Cerebellar cortex (tissue), 1 donor: ENCODE measurements at regions not wholly inside any gene's neighbourhood (a gene's known extent, or its start where the extent isn't known, plus 50 kb on each side); places are given as distances from the start of the nearest gene placed in this dataset.
A peak's percentile ranks its signal among the peaks of the same experiment; 100 is the strongest.

Experiments
- DNase-seq: peaks from one replicate; pipeline ENCODE4 v3.0.0-alpha.2; 2015; ENCODE audit warnings: low spot score

DNA sequence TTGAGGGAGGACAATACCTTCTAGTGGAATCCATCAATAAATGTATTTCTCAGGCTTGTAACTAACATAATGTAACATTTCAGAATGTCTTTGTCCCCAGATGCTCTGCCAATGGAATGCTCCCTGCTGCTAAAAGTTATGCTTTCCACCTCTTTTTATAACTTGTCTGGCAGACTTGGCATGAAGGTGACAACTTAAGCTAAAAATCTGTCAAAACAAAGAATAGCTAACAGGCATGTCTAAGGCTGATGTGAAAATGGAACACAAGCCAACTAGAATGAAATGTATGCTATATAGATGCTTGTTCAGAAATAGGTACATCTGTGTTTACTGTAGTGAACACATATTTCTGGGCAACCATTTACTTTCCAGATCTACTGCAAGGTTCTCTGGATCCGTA lies 467.9 kb downstream of the MRPL39 start:
- DNase-seq: no peak

DNA sequence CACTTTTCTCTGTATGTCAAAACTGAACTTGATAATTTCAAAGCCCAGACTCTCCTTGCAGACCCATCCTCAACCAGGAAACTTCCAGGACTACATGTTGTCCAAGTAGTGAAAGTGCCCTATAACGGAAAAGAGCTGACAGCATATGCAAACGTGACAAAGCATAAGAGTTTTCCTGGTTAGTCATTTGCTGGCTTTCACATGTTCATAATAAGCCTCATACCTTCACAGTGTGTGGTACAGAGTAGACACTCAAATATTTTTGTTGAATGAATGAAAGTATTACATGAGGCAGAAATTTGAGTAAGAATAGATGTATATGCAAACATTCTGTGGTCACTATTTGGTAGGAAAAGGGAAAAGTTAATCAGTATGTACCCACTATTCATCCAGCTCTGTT lies 473.3 kb downstream of the MRPL39 start:
- no peak for DNase-seq

DNA sequence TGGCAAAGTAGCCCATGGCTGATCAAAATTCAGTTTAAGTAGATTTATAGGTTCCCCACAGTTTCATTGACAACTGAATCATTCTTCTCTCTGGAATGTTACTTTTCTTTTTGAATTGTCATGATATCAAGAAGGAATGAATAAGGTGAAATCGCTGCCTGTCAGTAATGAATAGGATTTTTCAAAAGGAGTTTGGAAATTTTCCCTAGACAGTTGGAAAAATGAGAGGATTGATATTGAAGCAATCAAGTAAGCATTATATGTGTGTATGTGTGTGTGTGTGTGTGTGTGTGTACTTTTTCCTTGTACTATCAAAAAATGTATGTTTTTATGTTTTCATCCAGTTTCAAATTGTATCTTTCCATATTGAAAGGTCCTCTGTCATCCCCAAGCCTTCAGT lies 479.5 kb downstream of the MRPL39 start:
- no peak for DNase-seq

DNA sequence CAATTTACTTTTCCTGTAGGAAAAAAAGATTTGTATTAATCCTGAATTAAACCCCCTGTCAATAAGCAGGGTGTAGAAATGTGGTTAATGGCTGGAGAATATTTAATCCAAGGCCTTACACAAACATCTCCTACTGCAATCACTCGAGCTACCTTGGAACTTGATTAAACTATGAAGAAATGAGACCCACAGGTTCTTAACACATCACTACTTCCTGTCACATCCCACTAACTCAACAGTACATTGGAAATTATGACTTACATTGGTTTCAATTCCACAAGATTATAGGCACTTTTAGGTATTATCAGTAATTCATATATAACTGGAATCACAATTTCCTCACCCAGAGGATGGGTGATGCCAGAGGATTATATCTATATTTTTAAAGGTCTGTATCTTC lies 480.3 kb downstream of the MRPL39 start:
- no peak for DNase-seq

DNA sequence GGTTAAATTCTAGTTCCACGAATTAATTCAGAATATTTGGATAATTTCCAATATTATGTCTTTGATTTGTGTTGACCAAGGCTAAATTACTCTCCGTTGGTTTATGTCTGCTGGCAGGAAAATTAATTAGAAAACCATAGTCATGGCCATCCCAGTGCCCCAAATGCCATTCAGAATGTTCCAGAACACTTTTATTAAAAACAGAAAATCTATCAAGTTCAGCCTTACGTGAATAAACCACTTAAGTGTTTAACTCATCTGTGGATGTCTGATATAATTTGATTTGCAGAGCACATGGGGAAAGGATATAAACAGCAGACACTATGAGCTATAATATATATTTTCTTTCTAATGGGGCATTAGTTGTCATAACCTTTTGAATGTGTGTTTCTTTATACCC lies 480.7 kb downstream of the MRPL39 start:
- no peak for DNase-seq

DNA sequence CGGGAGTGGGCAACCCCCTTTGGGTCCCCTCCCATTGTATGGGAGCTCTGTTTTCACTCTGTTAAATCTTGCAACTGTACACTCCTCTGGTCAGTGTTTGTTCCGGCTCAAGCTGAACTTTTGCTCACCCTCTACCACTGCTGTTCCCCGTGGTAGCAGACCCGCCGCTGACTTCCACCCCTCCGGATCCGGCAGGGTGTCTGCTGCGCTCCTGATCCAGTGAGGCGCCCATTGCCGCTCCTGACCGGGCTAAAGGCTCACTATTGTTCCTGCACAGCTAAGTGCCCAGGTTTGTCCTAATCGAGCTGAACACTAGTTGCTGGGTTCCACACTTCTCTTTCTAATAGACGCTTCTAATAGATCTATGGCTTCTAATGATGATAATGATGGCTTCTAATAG lies 488.6 kb downstream of the MRPL39 start:
- DNase-seq: no peak

DNA sequence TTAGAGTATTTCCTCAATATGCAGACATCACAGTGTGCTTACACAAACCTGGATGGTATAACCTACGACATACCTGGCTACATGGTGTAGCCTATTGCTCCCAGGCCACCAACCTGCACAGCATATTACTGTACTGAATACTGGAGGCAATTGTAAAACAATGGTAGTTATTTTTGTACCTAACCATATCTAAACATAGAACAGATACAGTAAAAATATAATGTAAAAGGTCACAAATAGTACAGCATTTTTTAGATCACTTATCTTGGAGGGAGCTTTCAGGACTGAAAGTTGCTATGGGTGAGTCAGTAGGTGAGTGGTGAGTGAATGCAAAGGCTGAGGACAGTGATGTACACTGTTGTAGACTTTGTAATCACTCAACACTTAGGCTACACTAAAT lies 492.3 kb downstream of the MRPL39 start:
- no peak for DNase-seq

DNA sequence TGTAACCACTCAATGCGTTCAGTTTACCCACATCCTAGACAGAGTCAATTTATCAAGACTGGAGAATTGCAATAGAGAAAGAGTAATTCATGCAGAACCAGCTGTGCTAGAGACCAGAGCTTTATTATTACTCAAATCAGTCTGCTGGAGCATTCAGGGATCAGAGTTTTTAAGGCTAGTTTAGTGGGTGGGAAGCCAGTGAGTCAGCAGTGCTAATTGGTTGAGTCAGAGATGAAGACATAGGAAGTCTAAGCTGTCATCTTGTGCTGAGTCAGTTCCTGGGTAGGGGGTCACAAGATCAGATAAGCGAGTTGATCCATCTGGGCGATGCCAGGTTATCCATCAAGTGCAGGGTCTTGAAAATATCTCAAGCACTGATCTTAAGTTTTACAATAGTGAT lies 499.6 kb downstream of the MRPL39 start:
- no peak for DNase-seq

DNA sequence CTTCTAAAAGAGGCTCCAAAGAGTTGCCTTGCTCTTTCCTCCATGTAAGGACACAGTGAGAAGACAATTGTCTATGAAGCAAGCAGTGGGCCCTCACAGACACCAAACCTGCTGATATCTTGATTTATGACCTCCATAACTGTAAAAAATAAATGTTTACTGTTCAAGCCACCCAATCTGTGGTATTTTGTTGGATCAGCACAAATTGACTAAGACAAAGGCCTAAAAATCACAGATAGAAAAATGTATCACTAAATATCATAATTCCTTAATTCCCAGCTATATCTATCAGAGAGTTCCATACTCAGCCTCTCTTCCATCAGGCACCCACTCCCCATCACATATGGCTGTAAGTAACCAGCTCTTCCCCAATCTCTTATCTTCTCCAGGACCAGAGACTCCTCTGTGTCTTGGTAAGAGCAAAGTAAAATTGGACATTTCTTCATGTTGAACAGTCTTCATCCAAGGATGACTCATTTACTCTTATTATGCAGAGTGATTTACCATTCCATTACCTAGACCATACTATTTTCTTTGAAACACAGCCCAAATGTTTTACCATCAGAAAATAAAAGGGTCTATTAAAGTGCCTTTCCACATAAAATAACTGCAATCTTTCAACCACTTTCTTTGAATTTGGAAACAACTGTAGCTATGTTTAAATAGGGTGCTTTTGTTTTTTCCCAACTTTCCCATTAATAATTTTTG lies 503.6 kb downstream of the MRPL39 start:
- no peak for DNase-seq

DNA sequence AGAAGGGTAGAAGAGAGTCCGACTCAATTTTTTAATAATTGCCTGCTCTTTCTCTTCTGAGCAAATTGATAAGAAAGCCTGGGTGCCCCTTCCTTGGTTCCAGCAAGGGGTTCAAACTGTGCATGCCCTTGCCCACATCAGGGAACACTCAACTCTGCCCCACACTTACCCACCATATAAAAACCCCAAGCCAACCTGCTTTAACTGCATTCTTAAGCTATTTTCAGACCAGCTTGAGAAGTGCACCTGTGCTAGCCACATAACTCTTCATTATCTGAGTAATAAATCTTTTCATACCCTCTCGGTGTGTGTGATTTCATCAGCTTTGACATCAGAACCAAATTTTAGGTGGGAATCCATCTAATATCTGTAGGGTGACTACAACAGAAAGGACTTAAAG lies 509.6 kb downstream of the MRPL39 start:
- DNase-seq: no peak

DNA sequence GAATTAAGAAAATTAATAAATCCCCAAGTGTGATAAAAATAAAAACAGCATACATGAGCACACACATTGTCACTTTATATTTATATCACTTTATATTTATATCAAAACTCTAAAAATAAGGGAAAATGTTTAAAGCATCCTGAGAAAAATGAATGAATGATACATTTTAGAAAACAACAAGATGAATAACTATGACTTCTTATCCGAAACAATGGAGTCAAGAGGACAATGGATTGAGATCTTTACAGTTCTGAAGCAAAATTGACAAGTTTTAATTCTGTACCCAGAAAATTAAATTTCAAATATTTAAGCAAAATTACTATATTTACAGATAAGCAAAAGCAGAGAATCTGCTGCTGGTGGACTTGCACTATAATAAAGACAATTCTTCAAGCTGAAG lies 512.6 kb downstream of the MRPL39 start:
- DNase-seq: no peak

DNA sequence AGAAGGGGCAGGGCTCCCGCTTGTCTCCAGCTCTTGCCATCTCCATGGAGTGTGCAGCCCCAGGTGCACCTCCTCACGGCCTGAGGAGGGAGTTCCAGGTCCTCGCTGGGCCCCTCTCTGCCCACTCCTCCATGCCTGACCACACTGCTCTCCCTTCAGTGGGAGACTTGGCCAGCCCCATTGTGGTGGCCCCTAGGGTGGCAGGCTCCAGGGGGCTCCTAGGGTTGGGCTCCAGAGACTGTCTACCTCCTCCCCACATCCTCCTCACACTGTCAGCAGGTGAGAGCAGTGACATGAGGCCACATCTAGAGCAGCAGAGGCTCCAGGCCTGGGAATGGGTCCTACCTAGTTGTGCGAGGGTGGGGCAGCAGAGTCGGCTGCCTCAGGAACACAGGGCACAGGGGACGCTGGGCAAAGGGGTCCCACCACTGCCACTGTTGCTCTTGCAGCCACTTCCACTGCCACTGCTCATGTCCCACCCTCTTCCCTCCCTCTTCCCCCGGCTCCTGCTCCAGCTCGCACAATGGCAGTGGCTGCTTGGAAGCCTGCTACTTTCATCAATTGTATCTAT lies 514.8 kb downstream of the MRPL39 start:
- no peak for DNase-seq

DNA sequence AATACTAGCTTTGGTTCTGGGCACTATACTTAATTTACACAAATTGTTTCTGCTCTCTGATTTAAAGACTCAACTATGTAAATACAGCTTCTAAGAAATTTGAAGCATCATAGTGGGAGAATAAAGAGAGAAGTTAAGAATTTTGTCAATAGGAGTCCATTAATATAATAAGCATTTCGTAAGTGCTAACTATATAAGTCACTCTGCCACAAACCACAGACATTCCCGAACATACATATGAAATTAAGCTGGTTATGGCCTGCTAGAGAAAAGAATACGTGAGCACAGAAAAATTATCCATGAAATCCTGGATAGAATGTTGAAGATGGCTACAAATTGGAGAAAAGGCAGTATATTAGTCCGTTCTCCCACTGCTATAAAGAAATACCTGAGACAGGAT lies 526.2 kb downstream of the MRPL39 start:
- DNase-seq: no peak

DNA sequence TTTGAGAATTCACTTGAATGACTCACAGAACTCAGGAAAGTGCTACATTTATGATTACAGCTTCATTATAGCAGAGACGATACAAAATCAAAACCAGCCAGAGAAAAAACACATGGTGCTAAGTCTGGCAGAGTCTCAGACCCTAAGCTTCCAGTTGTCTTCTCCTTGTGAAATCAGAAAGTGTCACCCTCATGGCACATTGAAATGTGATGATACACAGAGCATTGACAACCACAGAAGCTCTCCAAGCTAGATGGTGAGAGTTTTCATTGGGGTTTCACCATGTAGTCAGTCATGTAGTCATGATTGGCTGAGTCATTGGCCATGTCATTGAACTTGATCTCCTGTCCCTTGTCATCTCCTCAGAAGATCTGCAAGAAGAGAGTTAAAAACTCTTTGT lies 526.6 kb downstream of the MRPL39 start:
- no peak for DNase-seq

DNA sequence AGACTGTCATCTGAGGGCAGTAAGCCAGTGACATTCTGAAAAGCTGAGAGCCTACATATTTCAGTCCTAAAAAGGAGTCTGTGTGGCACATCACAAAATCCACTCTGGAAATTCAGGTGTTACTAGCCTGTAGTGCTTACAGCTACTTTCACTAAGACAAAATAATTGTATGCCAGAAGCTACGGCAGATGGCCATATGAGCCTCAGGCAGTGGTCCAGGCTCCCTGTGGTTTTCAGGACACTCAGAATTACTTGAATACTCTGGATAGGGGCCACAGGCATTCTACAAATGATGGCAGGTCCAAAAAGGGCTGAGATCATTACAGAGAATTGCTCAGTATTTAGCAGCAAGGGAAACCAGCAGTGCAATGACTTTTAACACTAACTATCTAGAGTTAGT lies 527.1 kb downstream of the MRPL39 start:
- DNase-seq: peak; percentile 93

DNA sequence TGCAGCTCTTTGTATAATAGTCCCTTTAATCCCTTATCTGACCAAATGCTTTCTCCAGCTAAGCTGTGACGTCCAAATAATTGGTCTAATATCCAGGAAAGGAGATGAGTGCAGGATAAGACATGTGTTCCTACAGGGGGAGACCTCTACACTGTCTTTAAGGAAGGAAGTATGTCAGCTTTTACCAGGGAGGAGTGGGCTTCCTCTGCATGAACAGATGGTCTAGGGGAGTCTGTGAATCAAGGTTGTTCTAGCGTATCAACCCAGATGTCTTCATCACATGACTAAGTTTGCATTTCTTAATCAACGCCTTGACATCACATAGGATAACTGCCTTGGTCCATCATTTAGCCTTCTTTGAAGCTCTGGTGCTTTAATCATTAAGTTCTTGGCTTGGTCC lies 528.2 kb downstream of the MRPL39 start:
- no peak for DNase-seq

DNA sequence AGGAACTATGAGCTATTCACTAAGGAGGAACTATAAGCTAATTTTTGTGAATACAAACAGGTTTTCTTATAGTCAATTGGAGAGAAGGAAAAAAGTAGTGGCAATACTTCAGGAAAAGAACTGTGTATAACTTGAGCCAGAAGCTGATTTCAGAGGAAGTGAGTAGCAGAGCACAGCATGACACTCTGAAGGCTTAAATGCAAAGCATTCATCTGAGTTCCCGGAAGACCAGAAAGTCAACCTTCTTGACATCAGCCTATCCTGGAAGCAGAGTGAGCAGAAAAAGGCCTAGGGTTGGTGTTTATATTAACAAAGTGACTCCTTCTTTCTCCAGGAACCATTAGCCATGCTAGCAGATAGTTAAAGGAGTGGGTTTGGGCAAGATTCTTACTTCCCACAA lies 545.2 kb downstream of the MRPL39 start:
- DNase-seq: no peak

DNA sequence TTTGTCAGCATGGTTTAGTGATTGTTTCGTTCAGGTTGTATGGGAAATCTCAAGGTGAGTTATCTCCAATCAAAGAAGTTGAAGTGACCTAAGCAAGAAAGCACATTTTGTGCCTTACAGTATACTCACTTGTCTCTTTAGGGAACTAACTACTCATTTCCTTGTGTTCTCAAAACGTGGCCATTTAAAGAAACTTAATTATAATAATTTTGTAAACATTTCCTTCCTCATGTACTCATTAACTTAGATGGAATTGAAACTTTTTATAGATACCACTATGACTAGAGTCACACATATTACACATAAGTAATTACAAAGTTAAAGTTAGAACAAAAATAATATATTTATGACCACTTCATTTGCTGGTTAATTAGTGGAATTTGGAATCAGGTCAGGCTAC lies 552.6 kb downstream of the MRPL39 start:
- DNase-seq: no peak

DNA sequence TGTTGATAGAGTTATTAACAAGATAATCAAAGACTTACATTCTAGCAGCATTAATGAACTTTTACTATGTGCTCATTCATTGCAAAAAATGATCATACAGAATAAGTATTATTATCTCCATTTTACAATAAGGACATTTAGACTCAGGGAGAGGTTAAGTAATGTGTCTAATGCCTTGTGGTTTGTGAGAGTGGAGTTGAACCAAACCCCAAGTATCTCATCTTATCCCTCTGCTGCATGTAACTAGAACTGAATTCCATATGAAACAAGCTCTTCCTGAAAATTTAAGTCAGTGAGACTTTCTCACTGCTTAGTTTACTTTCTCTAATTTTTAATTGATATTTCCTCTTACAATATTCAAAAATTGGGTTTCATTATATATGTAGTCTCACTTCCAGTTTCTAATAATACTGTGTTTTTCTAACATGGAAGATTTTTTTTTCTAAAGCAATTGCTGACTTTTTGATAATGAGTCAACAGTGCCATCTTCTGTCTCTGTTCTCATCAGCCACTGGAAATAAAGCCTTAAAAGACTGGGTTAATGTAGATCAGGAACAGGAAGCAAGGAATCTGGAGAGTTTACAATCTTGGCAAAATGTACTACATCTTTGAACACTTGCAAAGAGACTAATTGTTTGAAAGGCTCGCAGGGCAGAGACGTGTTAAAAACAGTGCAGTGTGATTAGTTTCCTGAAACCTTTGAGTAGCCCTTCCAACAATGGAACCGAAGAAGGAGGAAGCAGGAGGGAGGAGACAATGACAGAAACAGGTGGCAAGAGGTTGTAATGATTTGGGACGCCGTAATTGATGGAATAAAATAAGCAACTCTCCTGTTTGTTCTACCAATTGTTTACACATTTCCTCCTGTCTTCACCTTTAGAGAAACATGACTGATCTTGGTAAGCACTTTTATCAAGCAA lies 567.6 kb downstream of the MRPL39 start:
- DNase-seq: peak; percentile 11

DNA sequence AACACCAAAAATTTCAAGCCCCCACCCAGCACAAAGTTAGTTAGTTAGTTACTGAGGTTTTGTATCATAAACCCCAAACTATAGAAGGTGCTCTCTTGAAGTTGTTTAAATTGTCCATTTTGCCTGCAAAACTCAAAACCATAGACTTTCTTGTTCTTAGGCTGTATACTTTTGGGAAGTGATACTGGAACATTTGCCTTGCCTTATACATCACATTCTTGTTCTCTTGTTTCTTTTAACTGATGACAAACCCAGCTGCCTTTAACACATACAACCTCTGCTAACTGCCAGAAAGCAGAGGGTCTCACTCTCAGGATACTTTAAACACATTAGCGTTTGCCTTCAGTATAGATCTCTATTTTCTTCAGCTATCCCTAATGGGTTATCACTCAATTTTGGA lies 570.5 kb downstream of the MRPL39 start:
- DNase-seq: no peak

DNA sequence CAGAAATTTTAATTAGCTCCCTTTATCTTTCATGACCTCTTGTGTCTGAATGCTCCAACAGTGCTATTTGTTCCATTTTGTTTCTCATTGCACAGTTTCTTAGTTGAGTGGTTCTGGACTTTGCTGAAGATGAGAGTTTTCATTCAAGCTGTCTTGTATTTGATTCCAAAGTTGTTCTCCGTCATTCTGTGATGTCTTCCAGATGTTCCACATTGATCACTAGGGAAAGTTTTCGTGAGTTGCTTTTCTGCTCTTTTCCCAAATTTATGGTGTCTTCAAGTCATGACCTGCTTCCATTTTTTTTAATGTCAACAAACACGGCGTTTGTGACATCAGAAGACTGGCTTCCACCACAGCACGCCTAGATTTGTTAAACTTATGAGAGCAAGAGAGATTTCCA lies 575.5 kb downstream of the MRPL39 start:
- DNase-seq: no peak

DNA sequence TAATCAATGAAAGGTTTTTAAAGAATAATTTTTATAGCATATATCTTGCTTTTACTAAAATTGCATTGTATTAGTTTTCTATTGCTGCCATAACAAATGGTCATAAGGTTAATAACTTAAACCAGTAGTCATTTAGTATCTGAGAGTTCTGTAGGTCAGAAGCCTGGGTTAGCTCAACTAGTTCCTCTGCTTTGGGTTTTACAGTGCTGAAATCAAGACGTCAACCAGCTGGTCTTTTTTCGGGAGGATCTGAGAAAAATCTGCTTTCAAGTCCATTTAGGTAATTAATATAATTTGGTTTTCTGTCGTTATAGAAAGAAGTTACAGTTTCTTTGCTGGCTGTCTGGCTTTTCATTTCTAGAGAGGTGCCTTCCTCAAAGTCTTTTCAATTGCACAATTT lies 577.7 kb downstream of the MRPL39 start:
- no peak for DNase-seq

DNA sequence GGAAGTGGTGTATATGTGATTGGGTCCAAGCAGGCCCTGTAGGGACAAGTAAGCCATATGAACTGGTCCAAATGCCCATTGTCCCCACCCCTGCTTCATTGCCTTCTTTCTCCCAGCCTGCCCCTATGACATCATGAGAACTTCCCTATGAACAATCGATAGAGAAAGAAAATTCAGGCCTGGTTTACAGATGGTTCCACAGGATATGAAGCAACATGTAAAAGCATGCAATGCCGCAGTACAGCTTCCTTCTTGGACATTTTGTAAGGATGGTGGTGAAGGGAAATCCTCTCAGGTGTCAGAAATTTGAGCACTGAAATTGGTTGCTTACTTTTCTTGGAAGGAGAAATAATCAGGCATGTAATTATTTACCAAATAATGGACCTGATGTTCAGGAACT lies 581.7 kb downstream of the MRPL39 start:
- no peak for DNase-seq
